Central memory CD4-positive, alpha-beta T cell (primary cell): ENCODE measurements at regions not wholly inside any gene's neighbourhood (a gene's known extent, or its start where the extent isn't known, plus 50 kb on each side); places are given as distances from the start of the nearest gene placed in this dataset.
"Not testable (repeated sequence)": the region's sequence is repeated elsewhere in the genome, so short reads cannot be mapped to it uniquely, and the experiment has no call there.

Experiments
- DNase-seq: peaks from one replicate; pipeline ENCODE4 v3.0.0; 2022

DNA sequence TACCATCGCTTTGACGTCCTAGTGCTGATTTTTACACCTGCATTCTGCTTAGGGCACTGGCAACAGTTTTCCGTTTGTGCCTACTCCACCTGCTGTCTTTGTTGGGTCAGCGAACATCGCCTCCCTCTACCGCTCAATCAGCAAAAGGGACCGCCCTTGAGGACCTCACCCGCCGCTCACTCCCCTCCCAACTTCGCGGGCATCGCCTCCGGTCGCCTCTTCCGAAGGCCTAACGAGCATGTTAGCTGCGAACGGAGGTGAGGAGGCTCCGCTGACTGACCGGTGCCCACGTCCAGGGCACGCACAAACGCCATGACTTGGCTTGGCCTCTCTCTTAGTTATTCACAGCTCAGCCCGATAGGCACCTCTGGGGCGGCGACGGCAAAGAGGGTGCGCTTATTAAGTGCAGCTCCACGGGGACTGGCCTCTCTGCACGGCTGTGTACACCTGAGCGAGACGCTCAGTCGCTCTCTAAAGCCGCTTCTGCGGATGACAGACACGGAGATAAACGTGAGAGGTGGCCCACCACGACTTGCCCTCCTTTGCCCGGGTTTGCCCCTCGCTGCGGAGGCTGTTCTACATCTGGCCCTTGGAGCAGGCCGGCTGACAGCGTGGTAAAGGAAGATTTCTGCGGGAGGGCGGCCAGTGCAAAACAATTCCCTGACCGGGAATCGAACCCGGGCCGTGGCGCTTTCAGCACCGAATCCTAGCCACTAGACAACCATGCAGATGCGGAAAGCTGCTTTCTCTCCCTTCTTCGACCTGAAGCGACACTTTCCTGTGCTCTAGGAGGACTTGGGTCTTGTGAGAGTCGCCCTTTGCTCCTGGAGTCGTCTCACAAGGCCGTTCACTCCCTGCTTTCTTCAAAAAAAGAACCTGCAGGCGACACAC, 81.6 kb upstream of the FCGR1A start:
- DNase-seq = not testable (repeated sequence)

DNA sequence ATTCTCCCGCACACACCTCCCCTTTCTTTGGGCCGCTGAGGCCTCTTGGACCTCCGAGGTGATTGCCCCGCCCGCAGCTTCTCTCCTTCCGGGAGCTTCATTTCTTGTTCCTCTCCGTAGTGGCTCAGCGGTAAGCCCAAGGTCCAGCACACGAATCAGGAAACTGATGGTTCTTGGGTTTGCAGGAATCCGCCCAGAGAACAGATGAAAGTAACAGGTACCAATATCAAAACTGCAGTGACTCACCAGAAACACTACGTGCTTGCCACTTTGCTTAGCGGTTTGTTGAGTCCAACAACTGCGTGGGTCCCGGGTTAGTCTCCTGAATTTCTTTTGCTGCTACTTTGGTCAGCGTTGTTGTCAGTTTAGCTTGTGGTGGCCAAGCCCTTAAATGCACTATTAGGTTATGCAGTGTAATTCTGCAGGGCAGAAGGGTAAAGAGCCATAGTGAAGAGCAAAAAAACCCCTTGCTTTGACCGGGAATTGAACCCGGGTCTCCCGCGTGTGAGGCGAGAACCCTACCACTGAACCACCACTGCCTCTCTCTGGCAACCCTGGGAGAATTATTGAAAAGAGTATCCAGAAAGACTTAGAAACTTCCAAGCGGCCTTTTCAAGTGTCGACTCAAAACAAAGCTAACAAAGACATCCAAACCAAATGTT, 74.2 kb upstream of the FCGR1A start:
- peak; percentile 78 for DNase-seq

DNA sequence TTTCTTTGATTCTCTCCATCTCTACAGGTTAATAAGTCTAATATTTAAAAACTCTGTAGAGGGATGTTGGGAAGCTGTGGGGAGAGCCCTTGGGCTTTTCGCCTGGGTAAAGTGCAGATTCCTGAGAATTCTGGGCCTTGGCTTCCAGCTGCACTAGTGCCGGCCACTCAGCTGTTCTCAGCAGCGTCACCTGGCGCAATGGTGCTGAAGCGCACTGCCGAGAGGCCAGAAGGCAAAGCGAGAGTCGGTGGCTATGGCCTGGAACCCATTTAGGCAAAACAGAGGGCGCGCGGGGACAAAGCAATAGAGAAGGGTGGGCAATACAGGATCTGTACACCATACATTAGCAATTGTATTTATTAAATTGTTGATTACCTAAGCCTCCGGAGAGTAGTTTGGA, 70.8 kb upstream of the FCGR1A start:
- not testable (repeated sequence) for DNase-seq

DNA sequence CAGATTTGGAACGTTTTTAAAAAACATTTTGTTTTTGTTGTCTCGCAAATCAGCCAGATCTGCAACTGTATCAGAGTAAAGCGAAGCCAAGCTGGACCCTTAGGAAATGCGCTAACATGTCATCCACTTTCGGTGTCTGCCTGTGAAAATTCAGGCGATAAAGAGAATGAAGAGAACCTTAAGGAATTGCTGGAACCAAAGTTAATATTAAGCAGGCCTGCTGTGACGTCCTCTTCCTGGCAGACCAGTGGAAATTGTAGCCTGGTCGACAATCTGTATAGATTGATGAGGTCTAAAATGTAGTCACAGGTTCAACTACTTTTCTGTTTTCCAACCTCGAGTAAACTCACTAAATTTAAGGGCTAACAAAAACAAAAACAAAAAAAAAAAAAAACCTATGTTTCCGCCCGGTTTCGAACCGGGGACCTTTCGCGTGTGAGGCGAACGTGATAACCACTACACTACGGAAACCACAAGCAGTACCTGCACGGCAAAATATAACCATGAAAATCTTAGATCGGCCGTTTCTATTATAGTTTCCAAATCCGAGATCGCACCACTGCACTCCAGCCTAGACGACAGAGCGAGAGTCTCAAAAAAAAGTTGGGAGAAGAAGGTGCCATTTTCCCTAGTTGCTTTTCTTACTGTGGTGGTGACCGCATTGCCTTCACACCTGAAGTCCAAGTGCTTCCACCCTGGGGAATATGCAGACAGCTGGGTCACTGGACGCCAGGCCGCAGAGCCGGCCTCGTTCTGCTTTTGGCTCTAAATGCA, 70.2 kb upstream of the FCGR1A start:
- DNase-seq = not testable (repeated sequence)

DNA sequence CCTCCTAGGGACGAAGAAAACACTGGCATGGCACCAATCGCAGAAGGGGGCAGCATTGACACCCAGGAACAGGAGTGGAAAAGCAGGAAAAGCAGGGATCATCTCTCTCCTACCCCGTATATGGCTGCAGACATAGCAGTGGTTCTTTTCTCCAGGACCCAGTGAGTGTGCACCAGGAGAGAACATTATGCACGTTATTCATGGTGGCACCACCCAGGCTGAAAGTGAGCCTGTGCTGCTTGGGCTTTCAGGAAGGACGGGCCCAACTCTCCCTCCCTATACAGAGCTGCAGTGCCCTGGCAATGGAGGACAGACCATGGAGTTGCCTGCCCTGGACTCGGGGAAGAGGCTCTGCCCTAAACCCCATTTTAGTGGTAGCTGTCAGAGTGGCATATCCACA, 69.0 kb upstream of the FCGR1A start:
- DNase-seq = not testable (repeated sequence)

DNA sequence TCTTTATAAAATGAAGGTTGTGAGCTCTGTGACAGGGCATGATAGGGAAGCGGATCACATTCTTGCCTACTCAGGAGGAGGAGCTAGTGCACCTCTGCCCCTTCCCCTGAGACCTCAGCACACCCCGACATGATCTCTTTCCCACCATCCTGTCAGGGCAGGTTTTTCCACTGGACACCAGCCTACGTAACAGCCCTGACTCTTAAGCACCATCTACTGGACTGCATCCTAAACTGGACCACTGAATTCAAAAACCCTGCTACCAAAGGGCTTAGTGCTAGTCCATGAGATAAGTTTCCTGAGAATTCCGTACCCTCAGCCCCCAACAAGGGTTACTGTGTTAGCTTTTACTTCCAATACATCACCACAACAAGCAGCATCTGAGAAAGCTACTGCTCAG, 68.5 kb upstream of the FCGR1A start:
- not testable (repeated sequence) for DNase-seq

DNA sequence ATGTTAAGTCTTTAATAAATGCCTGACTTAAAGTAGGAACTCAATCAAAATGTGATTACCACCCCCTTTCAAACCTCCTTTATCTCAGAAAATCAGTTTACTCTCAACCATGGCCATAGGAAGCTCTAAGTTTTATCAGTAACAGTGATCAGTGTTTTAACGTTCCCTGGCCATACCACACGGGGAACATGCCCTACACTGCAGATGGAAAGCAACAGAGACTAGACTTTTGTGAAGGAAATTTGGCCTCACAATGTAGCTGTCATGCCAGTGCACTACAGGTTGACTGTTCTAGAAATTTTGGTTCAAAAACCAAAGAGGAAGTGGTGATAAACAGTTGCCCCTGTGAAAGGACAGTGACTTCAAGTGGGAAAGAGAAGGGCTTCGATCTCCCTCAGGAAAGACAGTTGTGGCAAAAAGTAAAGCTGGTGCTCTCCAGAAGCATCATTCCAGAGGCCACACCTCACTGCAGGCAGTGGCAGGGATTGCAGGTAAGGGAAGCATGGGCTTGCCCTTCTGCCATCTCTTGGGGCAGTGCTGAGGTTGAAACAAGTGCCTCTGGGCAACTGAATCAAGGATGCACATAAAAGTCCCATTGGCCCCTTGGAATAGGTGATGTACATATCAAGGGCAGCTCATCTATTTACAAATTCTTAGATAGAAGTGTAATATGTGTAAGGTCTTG, 57.7 kb upstream of the FCGR1A start:
- DNase-seq = not testable (repeated sequence)

DNA sequence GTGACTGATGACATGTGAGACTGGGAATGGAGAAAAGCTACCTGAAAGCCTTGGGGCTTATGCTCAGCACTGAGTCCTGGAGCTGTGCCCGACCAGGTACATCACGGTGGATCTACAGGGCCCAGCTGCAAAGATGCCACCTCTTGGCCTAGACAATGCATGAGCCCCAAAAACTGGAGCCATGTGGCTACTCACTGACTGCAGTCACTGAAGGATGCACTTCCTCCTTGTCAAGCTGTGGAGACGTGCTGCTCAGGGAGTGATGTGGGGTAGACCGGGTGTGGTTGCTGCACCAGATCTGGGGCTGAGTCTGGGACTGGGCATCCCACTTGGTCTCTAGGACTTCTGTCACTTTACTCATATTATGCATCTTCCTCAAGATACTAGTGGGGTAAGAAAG, 55.8 kb upstream of the FCGR1A start:
- not testable (repeated sequence) for DNase-seq

DNA sequence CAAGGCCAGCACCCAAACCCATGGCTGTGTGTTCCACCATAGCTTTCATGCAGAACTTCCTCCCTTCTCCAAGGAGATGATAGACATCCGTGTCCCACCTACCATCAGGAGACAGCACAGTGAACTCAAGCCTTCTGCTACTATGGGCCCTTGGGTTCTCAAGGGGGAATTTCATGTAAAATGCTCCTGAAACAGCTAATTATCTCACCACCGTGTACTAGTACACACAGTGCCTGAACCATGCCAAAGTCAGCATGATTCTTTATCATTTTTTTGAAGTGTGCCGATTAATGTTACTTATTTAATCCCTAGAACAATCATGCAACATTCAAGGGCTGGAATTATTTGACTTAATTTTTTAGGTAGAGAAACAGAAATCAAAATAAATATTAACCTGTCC, 53.9 kb upstream of the FCGR1A start:
- not testable (repeated sequence) for DNase-seq
